Fibroblast of villous mesenchyme (primary cell): ENCODE measurements at regions not wholly inside any gene's neighbourhood (a gene's known extent, or its start where the extent isn't known, plus 50 kb on each side); places are given as distances from the start of the nearest gene placed in this dataset.

Experiments
- DNase-seq: peaks from one replicate; pipeline ENCODE4 v3.0.0-alpha.2; 2010; ENCODE audit warnings: low read depth
- H3K4me3 ChIP-seq: 2 replicates; pipeline ENCODE4 v1.5.1; 2011; ENCODE audit warnings: low read depth, mild to moderate bottlenecking, low read length
- TF ChIP-seq, protein P1 (sequence below): IDR thresholded peaks from 2 replicates; pipeline ENCODE4 v1.5.1; 2012; ENCODE audit warnings: low read depth, mild to moderate bottlenecking, low read length; ENCODE audit not compliant: insufficient read depth

DNA sequence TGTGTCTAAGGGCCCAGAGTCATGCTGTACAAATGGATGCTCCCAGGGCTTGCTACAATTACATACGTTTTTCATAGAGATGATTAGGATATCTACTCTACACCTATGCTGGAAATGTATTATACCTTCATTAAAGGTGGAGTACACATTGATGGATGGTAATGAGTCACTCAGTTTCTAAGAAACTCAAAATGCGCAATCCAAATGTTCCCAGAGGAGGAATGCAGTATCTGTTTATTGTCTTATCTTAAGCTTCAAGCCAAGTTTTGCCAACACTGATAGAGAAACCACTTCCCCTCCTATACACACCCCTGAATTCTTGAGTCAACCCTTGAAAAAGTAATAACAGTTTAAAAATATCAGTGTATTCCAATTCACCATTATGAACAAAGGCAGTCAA, 266.6 kb upstream of the FAR2 start:
- H3K4me3 ChIP-seq: no peak overlapping the region
- TF ChIP-seq, protein P1, sequence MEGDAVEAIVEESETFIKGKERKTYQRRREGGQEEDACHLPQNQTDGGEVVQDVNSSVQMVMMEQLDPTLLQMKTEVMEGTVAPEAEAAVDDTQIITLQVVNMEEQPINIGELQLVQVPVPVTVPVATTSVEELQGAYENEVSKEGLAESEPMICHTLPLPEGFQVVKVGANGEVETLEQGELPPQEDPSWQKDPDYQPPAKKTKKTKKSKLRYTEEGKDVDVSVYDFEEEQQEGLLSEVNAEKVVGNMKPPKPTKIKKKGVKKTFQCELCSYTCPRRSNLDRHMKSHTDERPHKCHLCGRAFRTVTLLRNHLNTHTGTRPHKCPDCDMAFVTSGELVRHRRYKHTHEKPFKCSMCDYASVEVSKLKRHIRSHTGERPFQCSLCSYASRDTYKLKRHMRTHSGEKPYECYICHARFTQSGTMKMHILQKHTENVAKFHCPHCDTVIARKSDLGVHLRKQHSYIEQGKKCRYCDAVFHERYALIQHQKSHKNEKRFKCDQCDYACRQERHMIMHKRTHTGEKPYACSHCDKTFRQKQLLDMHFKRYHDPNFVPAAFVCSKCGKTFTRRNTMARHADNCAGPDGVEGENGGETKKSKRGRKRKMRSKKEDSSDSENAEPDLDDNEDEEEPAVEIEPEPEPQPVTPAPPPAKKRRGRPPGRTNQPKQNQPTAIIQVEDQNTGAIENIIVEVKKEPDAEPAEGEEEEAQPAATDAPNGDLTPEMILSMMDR: no peak
- peak; percentile 80 for DNase-seq

DNA sequence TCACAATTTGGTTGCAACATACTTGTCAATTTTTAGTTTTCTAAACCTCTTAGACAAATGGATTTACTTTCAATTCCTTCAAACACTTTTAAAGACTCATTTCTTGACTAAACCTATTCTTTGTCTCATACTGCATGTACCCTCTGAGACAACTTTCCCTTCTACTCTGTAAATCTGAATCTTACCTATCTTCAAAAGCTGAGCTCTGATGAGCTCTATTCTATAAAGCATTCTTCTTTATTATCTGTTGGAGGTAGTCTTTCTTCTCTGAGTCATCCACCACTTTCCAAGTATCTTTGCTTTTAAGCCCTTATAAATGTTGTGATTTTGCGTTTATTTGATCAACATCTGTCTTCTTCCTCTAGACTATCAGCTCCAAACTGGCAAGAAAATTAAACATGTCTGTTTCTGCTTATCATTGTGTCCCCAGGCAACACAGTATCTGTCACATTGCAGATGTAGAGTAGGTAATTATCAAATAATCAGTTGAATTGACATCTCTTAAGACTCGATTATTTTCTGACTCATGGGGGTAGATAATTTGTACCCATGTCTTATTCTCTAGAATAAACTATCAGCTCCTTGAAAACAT, 265.6 kb upstream of the FAR2 start:
- TF ChIP-seq, protein P1: no peak
- peak; percentile 44 for DNase-seq
- H3K4me3 ChIP-seq: no peak overlapping the region

DNA sequence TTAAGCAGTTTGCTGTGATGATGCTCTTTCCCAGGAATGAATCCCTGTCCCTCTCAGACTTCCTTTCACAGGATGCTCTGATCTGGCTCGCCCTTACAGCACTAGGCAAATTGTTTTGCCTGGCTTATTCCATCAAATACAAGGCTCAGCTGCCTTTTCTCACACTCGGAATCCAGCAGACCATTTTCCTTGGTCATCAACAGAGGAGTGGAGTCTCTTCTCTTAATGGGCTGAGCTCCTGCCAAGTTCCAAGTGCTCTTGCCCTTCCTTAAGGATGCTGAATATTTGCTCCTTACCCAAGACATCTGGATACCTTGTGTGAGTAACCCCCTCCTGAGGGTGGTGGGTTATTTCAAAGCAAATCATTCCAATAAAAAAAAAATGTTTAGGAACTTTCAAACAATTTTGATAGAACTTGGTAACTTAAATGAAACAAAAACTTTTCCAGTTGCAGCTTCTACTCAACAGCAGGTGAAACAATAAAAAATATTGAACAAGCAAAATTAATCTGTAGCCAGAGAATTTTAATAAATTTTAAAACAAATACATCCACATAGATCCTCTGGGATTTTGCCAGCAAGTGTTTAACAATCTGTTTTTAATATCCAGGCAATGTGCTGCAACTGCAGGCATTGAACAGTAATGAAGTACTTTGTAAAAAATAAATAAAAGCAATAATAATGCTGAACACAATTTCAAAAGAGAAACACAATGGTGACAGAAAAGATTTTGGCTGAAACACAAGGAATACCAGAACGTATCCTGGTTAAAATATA, 264.0 kb upstream of the FAR2 start:
- peak; percentile 24 for DNase-seq
- TF ChIP-seq, protein P1: no peak
- H3K4me3 ChIP-seq: no peak overlapping the region

DNA sequence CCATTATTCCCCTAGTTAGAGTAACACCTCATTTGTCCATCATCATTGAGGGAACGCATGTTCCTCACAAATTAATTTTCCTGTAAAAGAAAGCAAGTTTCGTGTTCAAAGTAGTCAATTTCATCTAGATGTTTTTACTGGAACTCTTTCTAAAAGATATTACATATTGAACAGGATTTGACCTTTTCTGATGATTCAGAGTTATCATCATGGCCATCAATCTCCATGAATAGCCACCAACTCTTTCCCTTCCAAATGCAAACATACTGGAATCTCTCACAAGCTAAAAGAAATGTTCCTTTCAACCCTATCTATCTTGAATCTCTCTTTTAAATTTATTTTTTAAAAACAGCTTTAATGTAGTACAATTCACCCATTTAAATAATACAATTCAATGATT, 263.1 kb upstream of the FAR2 start:
- no peak overlapping the region for H3K4me3 ChIP-seq
- DNase-seq: no peak
- TF ChIP-seq, protein P1: no peak

DNA sequence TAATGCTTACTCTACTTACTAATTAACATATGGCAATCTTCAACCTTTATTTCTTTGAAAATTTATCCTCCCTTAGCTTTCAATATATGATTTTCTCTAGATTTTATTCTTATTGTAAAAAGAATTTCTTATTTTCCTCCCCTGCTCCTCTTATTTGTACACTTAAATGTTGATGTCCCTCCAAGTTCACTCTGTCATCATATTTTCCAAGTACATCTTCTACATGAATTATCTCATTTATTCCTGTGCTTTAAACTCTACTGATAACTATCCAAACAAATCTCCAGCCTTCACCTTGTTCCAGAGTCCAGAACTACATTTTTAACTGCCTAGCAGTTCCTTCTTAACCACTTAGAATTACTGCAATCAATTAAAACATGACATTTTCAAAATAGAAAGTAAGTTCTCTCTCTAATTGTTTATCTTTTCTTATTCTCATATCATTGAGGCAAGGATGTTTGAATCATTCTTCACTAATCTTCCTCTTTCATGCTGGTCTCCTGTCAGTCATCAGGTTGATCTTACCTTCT, 261.6 kb upstream of the FAR2 start:
- TF ChIP-seq, protein P1: no peak
- no peak overlapping the region for H3K4me3 ChIP-seq
- no peak for DNase-seq

DNA sequence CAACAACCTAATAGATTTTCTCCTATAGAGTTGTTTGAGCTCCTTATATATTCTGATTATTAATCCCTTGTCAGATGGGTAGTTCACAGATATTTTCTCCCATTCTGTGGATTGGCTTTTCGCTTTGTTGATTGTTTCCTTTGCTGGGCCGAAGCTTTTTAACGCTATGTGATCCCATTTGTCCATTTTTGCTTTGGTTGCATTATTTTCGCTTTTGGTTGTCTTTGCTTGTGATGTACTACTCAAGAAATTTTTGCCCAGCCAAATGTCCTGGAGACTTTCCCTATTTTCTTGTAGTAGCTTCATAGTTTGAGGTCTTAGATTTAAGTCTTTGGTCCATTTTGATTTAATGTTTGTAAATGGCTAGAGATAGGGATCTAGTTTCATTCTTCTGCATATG, 258.4 kb upstream of the FAR2 start:
- TF ChIP-seq, protein P1: no peak
- H3K4me3 ChIP-seq: no peak overlapping the region
- DNase-seq: no peak
